HG02678 (cell line): ENCODE measurements at regions not wholly inside any gene's neighbourhood (a gene's known extent, or its start where the extent isn't known, plus 50 kb on each side); places are given as distances from the start of the nearest gene placed in this dataset.
"Not testable (repeated sequence)": the region's sequence is repeated elsewhere in the genome, so short reads cannot be mapped to it uniquely, and the experiment has no call there.

ENCODE experiments used
- ATAC-seq: cut with Tn5 transposase; IDR thresholded peaks from one replicate; pipeline ENCODE4 v1.9.1; 2021; ENCODE audit warnings: mild to moderate bottlenecking, moderate library complexity; ENCODE audit not compliant: unreplicated experiment

- ATAC-seq, result no peak
These were observed 577.6 kb upstream of the FAM98A start for GRCh38 chr2:34176693-34177092.

GRCh38 chr2:34174506-34174905, 575.4 kb upstream of the FAM98A start:
- ATAC-seq, result no peak

GRCh38 chr2:34162231-34162630, 563.1 kb upstream of the FAM98A start:
- no peak for ATAC-seq

DNA sequence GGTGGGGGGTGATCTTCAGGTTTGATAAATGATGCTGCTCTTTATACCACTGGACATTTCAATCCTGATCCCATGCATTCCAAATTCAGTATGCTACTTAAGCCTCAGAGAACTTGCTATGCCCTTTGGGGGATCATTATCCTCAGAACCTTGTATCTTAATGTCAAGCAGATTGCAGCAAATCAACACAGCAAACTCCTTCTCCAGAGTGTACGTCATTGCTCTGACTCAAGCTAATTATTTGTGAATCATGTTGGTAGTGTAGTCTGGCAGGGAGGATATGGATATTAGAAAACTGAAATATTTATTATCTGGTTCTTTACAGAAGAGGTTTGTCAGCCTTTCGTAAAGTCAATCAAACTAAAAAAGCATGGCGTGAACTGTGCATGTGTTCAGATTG, 562.5 kb upstream of the FAM98A start:
- no peak for ATAC-seq

DNA sequence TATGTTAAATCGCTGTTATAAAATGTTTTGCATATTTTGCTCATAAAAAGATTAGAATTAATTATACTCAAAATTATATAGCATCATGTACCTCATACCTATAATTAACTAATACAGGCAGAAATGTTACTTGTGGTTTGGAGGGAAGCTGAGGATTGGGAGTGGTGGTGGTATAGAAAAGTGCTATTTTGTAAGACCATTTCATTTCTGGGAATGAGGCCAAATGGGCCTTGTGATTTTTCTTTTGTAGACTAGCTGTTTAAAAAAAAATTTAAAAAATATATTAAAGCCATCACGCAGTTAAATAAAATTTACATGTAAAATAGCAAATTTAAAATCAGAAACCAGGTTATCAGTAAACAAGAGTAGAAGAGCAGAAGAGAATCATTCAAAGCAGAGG, 560.8 kb upstream of the FAM98A start:
- no peak for ATAC-seq

GRCh38 chr2:34153484-34153883, 554.4 kb upstream of the FAM98A start:
- ATAC-seq, result no peak

- no peak for ATAC-seq
These were observed 548.7 kb upstream of the FAM98A start for GRCh38 chr2:34147780-34148179.

DNA sequence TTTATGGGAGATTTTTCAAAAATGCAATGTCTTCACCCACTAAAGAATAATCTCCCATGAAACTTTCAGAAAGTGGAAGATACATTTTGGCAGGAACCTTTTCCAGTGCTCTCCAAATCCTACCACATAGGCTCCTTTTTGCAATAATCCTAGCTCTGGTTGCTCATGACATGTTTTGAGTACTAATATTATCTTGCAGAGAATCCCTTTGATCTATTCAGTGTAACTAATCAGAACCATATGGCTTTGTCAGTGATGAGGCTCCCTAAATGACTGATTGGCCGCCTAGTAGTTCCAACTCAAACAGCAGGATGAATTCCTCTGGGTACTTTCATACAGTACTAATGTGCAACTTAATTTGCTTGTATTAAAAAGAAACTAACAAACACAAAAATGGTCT, 544.0 kb upstream of the FAM98A start:
- ATAC-seq, result no peak

GRCh38 chr2:34142531-34143008, 543.5 kb upstream of the FAM98A start:
- not testable (repeated sequence) for ATAC-seq

DNA sequence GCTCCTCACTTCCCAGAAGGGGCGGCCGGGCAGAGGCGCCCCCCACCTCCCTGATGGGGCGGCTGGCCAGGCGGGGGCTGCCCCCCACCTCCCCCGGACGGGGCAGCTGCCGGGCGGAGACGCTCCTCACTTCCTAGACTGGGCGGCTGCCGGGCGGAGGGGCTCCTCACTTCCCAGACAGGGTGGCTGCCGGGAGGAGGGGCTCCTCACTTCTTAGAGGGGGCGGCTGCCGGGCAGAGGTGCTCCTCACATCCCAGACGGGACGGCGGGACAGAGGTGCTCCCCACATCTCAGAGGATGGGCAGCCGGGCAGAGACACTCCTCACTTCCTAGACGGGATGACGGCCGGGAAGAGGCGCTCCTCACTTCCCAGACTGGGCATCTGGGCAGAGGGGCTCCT, 534.0 kb upstream of the FAM98A start:
- not testable (repeated sequence) for ATAC-seq

DNA sequence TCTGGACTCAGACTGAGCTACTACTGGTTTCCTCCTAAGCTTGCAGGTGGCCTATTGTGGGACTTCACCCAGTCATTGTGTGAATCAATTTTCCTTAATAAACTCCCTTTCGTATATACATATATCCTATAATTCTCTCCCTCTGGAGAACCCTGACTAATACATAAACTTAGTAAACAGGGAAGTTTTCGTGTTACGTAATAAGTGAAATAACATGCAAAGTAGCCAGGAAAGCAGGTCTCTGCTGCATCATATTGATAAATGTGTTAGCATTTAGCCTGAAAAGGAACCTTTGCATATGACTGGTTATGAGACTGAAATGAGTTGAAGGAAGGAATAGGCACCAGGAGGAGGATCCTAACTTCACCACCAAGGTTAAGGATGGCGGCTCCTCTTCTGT, 527.2 kb upstream of the FAM98A start:
- no peak for ATAC-seq

GRCh38 chr2:34123996-34124785, 525.1 kb upstream of the FAM98A start:
- ATAC-seq, result no peak

DNA sequence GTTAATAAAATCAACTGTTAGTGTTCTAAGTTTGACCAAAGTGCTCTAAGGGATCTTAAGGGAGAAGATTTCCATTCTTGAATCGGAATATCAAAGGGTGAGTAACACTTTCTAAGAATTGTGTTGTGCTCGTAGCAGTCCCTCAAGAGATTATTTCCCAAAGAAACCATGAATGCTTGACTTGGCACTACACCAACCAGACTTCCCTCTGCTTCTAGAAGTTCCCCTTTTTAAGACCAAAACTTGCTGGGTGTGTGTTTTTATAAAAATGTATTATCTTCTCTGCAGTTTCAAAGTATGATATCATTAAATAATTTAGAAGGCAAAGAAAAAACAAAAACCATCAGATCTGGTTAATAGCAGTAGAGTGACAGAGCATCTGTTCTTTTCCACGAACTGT, 522.0 kb upstream of the FAM98A start:
- ATAC-seq, result no peak

DNA sequence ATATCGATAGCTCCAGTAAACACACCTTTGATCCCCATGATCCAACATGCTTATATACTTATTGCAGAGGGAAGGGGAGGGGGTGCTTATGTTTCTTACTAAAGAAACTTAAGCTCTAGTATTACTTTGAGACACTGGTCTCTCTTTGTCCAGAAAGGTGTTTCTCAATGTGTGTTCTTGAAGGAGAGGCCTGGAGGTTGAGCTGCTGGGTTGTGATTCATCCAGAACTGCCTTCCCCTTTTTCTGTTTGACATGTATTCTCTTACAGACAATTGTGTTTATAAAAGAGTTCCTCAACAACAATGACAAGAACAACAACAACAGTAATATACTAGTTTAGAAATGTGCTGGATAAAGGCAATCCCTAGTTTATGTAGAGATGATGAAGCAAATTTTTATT, 516.0 kb upstream of the FAM98A start:
- ATAC-seq, result no peak

GRCh38 chr2:34112161-34112560, 513.1 kb upstream of the FAM98A start:
- ATAC-seq, result no peak

GRCh38 chr2:34110392-34110791, 511.3 kb upstream of the FAM98A start:
- no peak for ATAC-seq

DNA sequence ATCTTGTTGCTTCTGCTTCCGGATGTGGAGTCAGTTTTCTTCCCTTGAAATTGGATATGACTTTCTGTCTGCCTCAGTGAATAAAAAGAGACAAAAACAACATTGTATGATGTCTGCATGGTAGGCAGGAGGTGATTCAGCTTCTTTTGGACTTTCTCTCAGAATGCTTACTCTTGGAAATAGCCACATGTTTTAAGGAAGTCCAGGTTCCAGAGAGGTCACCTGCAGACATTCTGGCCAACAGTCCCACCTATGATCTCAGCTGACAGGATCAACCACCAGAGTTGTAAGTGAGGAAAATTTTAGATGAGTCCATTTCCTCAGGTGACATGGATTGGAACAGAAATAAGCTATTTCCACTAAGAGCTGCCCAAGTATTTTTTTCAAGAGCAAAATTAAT, 508.7 kb upstream of the FAM98A start:
- no peak for ATAC-seq

DNA sequence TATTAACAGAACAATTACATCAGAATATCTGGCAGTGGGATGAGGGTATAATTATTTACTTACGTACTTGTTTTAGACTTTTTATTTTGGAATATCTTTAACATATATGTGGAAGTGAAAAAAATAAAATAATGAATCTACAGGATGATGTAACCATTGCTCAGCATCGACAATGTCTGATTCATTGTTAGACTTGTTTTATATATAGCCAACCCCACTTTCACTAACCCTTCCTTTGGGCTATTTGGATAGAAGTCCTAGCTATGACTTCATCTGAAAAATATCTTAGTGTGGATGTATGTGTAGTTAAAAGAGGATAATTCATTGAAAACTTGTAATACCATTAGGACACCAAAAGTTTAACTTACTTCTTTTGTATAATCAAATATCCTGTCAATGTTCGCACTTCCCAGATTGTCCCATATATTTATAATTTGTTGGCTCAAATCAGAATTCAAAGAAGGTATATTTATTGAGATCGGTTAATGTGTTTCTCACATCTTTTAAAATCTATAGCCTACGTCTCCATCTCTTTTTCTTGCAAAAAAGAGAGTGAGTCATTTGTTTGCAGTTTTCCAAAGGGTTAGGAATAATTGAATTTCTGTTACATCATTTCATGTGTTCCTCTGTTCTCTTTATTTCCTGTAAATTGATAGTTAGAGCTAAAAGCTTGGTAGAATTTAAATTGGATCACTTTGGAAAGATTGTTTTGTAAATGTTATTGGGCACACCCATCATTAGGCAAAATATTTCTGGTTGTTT, 506.1 kb upstream of the FAM98A start:
- ATAC-seq, result no peak

DNA sequence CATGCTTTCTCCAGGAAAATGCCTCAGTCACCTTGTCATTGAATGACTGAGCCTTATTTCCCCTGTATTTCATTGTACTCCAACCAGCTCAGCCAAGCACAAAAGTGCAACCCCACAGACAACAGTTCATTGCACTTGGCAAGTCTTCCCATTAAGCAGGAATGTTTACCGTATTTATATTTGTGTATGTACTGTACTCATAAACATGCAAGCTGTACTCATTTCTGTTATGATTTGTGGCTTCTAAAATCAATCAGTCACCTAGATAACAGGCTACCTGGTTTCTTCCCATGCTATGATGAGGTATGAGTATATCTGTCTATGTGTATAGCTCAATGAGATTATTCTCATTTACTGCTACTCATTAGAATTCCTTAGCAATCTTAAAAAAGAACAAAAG, 505.5 kb upstream of the FAM98A start:
- no peak for ATAC-seq

DNA sequence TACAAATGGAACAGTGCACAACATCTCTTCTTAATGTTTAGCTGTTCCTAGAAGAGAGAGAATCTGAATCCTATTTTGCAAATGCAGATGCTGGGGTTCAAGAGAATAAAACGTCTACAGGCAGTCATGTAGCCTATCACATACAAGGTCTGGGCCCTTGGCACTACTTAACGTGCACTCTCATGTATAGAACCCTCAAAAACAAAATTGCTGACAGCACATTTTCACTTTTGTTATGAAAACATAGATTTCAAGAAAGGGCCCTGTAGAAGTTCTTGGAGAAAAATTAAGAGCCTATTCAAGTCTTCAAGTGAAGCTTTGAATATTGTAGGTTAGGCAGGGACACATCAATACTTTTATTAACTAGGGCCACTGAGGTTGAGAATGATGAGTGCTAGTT, 504.3 kb upstream of the FAM98A start:
- no peak for ATAC-seq

- no peak for ATAC-seq
These were observed 503.2 kb upstream of the FAM98A start for GRCh38 chr2:34102339-34102738.

DNA sequence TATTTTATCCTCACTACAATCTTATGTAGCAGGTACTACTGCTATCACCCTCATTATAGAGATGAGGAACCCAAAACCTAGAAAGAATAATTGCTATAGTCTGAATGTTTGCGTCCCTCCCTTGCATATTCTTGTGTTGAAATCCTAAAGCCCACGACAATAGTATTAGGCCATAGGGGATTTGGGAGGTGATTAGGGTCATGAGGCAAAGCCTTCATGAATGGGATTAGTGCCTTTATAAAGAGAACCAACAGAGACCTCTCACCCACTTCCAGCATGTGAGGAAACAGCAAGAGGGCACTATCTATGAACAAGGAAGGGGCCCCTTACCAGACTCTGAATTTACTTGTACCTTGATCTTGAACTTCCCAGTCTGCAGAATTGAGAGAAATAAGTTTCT, 500.3 kb upstream of the FAM98A start:
- ATAC-seq, result no peak
